ENCODE measurements at regions not wholly inside any gene's neighbourhood (a gene's known extent, or its start where the extent isn't known, plus 50 kb on each side); places are given as distances from the start of the nearest gene placed in this dataset.

DNA sequence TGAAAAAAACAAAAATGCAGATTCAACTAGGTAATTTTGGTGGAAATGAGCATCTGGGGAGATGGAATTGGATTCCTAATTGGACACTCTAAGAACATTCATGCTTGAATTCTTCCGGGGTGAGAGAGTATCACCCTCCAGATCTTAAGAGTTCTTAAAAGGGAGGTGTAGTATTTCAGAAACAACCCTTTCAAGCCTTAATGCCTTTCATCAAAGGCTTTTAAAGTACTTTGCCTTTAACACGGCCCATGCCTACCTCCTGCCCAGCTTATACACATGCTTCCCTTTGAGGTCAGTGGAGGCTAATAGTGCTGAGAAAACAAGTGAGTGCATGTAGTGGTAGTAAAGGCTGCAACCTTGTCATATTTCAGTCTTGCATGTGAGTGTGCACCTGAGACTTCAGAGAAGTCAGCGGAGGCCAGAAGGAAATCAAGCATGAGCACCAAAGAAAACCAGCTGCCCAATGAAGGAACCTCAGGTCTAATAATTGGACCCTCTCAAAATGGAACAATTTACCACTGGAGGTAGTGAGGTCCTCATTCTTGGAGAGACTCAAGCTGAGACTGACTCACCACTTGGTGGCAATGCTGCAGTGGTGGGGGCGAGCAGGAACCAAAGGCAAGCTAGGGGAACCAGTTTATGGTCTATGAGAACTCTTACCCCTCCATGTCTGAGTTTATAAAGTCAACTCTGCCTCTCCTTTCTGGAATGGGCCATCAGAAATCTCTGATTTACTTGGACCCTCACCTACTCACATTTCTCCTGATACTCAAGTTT, 98.4 kb upstream of the GDNF start:
- TF ChIP-seq, protein P1, sequence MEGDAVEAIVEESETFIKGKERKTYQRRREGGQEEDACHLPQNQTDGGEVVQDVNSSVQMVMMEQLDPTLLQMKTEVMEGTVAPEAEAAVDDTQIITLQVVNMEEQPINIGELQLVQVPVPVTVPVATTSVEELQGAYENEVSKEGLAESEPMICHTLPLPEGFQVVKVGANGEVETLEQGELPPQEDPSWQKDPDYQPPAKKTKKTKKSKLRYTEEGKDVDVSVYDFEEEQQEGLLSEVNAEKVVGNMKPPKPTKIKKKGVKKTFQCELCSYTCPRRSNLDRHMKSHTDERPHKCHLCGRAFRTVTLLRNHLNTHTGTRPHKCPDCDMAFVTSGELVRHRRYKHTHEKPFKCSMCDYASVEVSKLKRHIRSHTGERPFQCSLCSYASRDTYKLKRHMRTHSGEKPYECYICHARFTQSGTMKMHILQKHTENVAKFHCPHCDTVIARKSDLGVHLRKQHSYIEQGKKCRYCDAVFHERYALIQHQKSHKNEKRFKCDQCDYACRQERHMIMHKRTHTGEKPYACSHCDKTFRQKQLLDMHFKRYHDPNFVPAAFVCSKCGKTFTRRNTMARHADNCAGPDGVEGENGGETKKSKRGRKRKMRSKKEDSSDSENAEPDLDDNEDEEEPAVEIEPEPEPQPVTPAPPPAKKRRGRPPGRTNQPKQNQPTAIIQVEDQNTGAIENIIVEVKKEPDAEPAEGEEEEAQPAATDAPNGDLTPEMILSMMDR (IDR thresholded peaks at IDR 0.05), result no peak
- no peak for TF ChIP-seq POLR2A (IDR thresholded peaks at IDR 0.05)
